ENCODE measurements at regions not wholly inside any gene's neighbourhood (a gene's known extent, or its start where the extent isn't known, plus 50 kb on each side); places are given as distances from the start of the nearest gene placed in this dataset.
"Not testable (repeated sequence)": the region's sequence is repeated elsewhere in the genome, so short reads cannot be mapped to it uniquely, and the experiment has no call there.

DNA sequence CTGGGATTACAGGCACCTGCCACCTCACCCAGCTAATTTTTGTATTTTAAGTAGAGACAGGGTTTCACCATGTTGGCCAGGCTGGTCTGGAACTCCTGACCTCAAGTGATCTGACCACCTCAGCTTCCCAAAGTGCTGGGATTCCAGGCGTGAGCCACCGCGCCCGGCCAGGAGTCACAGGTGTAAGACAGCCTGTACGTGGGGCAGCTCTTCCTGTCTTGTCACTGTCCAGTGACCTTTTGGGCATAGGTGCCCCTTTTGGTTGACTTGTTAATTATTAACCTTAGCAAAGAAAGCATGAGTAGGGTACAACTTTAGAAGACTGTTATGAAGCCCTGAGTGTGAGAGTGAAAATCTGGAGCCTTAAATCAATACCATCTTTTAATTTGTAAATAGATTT, 703.7 kb upstream of the SOX11 start:
- not testable (repeated sequence) for DNase-seq (ENCODE audit: low read depth)

DNA sequence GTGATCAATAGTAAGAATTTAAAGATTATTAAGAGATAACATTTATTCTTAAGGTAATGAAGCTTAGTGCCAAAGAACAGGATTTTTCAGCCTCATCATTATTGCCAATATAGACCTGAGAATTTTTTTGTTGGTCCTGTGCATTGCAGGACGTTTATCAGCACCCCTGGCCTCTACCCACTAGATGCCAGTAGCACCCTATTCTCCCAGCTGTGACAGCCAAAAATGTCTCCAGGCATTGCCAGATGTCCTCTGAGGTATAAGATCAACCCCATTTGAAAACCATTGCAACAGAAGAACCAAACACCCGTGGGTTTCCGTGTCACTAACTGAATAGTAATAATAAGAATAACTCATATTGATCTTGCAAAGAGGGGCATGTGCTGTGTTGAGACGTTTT, 700.0 kb upstream of the SOX11 start:
- no peak for DNase-seq (ENCODE audit: low read depth)

DNA sequence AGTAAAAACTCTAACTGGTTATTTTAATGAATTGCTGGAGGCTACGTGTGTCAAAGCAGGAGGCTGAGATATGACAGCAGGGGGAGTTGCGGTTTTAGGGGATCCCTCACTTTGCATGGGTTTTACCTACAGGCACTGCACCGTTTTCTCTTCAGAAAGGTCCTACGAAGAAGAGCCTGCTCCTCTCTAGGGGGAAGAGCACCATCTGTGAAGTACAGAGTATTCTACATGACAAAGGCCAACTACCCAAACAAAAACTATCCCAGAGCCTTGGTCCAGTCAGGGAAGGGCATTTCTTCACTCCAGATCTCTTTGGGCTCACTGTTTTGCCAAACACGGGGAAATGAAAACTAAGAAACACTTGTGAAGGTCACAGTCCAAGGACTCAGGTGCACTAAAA, 696.7 kb upstream of the SOX11 start:
- DNase-seq (ENCODE audit: low read depth), result no peak

DNA sequence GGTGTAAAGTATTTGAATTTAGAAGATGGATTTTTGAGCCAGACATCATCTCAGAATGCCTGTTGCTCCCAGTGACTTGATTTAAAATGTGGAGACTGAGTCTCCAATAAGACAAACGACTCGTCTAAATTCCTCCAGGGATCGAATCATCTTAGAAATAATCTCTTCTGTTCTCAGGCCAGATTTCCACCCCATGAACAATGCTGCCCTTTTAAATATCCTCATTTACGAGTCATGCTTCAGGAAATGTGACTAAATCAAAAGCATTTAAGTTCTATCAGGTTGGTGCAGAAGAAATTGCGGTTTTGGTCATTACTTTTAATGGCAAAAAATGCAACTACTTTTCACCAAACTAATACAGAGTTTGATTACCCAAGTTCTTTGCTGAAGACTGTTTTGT, 684.6 kb upstream of the SOX11 start:
- DNase-seq (ENCODE audit: low read depth), result no peak

DNA sequence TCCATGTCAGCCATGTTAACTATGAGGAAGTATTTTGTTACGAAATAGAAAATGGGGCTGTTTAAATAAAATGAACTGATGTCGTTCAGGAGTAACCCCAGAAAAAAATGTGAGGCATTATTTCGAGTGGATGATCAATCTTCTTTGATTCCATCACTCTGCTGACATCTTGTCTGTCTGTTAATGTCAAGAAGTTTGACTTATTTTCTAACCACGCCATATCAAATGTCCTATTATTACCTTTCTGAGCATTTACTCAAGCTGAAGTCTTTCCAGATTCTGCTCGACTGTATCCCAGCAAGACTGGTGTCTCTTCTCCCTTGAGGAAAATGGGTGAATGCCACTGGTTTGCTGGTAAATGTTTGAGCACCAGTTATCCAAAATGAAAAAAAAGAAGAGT, 672.9 kb upstream of the SOX11 start:
- no peak for DNase-seq (ENCODE audit: low read depth)

DNA sequence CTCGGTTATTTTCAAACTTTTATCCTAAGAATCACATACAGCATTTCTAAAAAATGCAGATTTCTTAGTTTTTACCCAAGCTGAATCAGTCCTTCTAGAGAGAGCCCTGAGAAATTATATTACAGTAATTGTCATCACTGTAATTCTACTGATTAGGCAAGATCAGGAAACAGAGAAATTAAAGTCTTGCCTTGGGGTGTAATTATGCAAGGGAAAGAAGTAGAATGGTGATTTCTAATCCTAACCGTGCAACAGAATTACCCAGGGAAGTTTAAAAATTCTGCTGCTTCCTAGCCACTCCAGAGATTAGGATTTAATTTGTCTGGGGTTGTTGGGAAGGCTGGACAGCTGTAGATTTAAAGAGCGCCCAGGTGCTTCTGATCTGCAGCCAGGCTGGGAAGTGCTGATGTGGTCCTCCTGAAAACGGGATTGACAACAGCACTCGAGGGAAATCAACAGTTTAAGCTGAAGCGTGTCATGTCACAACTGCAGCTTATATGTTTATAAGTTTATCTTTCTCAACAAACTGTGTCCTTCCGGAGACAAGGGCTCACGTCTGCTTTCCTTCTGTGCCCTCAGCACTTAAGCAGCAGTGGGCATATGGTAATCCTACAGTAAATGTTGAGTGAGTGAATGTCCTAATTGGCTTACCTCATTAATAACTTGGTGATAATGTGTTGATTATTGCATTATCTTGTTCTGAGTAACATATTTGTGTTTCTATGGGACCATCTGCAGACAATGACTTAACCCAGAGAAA, 671.9 kb upstream of the SOX11 start:
- DNase-seq (ENCODE audit: low read depth), result no peak

DNA sequence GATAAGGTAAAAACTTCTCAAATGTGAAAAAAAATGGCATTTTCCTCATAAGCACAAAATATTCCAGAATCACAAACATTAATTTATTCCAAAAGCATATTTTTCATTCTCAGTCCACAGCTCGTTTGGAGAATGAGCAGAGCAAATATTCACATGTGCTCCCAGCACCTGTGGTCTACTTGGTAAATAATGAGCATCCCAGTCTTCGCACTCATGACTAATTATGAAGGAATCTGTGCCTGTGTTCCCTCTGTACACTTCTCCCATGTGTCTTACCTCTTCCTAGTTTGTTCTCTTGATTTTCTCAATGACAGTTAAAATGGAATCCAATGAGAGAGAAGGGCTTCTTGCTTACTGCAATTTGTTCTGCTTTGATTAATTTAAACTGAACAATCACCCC, 671.0 kb upstream of the SOX11 start:
- DNase-seq (ENCODE audit: low read depth), result no peak

DNA sequence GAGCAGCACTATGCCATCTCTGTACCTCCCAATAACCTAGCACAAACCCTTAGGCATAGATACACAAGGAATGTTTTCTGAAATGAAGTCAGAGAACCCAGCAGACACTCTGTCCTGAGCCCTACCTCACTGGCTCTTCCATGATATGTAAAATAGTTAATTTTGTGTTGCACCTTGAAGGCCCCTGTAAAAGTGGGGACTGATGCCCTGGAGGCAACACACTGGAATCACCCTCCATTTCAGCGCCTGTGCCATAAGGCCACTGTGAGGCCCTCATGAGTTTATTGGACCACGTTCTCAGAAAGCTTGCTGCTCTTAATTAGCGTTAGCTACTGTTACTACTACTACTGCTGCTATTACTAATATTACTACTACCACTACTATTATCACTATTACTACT, 670.1 kb upstream of the SOX11 start:
- DNase-seq (ENCODE audit: low read depth), result no peak

DNA sequence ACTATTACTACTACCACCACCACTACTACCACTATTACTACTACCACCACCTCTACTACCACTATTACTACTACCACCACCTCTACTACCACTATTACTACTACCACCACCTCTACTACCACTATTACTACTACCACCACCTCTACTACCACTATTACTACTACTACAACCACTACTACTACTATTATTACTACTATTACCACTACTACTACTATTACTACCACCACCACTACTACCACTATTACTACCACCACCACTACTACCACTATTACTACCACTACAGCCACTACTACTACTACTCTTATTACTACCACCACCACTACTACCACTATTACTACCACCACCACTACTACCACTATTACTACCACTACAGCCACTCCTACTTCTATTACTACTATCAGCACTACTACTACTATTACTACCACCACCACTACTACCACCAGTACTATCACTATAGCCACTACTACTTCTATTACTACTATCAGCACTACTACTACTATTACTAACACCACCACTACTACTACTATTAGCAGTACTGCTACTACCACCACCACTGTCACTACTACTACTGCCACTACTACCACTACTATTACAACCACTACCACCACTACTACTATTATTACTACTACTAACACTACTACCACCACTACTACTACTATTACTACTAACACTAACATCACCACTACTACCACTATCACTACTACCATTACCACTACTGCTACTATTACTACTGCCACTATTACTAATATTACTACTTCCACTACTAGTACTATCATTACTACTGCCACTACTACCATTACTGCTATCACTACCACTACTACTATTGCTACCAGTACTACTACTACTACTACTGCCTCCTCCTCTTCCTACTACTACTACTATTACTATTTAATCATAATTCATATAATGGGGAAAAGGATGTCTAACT, 669.2 kb upstream of the SOX11 start:
- DNase-seq (ENCODE audit: low read depth), result not testable (repeated sequence)

DNA sequence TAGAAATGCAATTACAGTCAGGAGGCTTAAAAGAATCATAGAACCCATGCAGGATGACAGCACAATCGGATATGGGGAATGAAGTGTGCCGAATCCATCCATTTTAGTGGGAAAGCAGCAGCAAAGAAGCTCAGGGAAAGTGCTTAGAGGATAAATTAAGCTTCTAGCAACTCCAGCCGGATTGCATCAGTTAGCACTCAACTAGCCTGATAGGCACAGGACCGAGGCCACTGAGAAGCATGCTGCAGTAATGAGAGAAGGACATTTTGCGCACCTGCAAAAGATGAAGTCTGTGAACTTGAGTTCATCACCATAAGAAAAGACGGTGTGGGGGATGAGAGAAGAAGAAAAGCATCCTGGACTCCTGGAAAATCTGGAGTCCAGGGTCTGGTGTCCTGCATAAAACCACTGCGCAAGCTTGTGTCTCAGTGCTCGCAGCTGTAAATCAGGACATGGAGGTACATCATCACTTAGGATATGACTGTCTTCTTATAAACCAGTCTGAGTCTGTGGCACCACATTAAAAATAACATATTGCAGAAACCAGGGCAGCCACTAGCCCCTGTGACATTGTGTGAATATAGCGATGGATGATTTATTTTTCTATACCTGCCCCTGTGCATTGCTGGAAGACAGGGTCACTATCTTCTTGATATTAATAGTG, 665.5 kb upstream of the SOX11 start:
- no peak for DNase-seq (ENCODE audit: low read depth)

DNA sequence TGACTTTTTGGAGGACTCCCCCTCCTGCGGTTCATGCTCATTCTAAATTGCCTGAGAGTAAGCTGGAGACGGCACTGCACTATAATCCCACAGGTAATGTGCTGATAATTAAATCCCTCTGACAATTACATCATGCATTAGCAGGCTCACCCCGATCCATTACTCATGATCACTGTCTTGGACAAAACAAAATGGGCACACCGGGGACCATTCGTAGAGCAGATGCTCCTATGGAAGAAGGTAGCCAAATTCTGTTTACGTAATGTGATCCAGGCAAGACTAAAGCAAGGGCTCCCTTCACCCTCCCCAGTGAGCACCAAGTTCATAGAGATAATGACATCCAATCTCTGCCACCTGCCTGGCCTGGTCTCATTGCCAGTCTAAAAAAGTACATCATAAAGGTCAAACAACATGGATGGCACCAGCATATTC, 657.1 kb upstream of the SOX11 start:
- no peak for DNase-seq (ENCODE audit: low read depth)

DNA sequence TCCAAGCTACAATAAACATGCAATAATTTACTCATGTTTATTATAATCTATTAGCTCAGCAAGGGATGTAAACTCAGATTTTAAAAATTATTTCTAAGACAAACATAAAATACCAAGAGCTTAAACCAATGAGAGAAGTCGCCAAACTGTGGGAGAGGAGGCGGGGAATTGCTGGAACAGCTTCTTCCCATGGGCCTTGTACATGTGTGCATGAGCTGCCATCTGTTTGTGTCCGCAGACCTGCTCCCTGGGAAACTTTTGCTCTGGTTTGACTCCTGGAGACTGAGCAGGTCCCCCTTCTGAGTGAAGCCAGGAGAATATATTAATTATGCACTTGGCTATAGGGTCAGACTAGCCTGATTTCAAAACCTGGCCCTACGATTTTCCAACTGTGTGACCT, 655.9 kb upstream of the SOX11 start:
- no peak for DNase-seq (ENCODE audit: low read depth)

DNA sequence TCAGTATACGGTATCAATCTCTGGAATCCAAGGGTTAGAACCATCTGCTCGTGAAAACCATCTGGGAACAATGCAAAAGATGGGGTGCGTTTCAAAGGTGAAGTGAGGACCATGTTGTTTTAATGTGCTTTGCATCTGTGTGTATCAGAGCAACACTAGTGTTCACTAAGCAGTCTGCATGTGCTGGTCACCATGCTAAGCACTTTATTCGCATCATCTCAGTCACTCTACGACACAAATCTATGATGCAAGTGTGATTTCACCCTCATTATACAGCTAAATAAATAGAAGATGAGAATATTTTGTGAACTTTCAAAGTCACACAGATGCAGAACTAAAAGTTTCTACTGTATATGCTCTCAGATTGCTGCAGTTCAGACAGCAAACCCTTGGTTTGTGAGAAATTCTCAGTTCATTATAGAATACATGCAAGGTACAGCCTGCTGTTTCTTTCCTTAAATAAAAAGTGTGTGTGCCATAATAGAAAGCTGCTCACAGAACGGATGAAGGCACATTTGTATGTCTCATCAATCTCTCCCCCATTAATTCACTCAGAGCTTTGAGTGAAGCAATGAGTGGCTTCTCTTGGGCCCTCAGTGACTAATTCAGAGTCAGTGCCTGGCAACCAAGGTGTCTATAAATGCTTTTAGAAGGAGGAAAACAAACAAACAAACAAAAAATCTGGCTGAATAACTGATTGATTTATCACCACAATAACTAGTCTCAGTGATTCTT, 652.8 kb upstream of the SOX11 start:
- DNase-seq (ENCODE audit: low read depth), result no peak

DNA sequence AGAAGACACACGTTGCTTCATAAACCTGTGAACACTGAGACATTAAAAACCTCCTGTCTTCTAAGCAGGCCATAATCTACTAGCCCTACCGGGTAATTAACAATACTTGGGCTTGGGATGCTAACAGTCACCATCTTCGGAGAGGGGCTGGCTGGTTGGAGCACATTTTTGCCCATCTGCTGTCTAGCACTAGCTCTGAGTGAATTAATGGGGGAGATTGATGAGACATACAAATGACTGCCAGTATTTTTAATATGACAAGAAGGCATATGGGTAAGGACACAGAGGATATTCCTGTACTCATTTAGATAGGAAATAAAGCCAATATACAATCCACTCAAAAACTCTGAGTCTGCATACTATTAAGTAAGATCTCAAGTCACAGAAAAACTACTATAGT, 651.6 kb upstream of the SOX11 start:
- DNase-seq (ENCODE audit: low read depth), result no peak

DNA sequence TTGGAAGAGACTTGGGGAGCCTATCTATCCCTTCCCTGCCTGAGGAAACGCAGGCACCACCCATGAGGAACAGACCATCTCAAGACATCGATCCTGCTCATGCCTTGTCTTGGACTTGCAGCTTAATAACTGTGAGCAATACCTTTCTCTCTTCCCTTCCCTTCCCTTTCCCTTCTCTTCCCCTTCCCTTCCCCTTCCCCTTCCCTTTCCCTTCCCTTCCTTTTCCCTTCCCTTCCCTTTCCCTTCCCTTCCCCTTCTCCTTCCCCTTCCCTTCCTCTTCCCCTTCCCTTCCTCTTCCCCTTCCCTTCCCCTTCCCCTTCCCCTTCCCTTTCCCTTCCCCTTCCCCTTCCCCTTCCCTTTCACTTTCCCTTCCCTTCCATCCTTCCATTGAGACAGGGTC, 650.7 kb upstream of the SOX11 start:
- DNase-seq (ENCODE audit: low read depth), result no peak

DNA sequence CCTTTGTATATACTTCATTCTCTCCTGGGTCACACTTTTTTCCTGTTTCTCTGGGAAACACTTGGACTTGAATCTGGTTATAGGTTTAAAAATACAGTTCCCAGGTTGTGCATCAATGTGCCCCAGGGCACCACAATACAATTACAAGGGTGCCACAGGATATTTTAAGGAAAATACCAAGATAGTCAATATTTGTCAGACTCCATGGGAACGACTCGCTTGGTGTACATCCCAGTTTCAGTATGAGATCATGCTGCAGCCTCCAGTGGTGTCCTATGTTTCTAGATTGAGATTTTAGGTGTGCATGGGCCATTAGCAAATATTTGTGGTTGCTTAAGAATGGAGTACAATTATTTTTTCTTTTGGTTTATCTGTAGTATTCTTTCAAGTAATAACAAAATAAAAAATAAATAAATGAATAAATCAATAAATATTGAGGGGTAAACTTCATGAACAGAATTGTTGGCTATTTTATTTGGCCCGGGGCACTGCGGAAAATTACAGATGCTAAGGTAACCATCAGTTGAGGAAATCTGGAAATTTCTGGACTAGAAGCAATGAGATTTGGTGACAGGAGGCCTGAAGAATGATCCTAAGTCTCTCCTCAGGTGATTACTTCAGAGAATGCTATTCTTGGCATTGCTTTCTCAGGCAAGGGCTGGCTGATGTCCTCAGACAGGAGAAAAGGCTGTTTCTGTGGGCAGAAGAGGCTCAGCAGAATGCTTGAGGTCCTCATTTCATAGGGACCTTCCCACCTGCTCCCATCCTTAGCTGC, 649.3 kb upstream of the SOX11 start:
- DNase-seq (ENCODE audit: low read depth), result no peak

DNA sequence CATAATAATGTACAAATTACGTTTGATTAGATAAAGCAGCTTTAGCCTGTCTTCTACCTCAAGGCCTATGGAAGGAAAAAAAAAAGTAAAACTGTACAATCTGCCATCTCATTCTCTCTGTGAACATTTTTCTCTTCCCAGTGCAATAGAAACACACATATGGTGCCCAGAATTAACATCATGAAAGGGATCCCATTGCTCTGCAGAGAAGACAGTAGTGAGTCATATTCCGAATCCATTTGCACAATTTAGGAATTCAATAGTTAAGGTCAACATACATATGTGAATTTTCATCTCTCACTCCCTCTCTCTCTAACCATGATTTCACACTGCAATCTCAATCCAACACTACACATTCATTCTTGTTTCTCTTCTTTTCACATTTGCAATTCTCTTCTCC, 640.9 kb upstream of the SOX11 start:
- DNase-seq (ENCODE audit: low read depth), result no peak

DNA sequence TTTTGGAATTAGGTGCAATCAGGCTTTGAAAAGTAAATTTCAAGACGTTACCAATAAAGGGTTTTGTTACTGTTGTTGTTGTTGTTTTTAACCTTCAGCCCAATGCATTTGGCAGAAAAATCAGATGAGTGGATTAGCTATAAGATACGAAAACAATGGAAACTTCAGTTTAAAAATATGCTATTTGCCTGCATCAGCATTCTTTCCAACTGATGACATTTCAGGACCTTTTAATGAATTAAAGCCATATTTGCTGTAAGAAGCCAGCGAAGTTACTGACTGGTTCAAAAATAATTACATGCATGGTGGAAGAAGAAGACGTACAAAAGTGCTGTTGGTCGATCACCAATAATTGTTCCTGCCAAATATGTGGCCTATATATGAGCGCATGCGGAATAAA, 639.3 kb upstream of the SOX11 start:
- DNase-seq (ENCODE audit: low read depth), result no peak

DNA sequence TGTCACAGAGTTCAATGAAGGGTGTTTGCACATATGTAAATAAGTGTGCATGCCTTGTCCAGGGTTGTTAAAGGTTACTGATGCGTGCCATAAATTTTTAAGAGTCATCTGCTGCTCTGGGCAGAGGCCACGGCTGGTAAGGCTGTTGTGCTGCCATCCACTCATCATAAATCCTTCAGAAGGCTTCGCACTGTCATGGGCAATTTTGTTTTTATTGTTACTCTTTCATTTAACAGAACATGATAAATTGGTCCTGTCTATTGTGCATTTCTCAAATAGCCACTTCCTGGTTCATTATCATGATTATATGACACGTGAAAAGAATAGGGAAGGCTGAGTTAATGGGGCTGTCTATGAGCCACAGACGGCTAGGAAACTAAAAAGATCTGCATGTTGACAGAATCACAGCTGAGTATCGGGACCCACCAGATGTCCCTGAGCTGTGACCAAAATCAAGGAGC, 634.3 kb upstream of the SOX11 start:
- DNase-seq (ENCODE audit: low read depth), result no peak

DNA sequence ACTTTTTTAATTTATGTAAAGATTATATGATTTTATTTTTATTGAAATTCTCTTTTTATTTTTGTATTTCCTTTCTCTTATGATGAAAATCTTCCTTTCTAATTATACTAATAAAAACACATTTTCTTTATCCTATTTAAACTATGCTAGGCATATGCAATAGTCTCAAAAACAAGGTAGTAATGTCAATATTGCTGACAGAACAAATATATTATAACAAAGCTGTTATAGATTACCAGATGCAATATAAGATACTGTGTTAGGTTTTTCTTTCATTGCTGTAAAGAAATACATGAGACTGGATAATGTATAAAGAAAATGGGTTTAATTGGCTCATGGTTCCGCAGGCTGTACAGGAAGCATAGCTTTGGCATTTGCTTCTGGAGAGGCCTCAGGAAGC, 631.2 kb upstream of the SOX11 start:
- DNase-seq (ENCODE audit: low read depth), result no peak

DNA sequence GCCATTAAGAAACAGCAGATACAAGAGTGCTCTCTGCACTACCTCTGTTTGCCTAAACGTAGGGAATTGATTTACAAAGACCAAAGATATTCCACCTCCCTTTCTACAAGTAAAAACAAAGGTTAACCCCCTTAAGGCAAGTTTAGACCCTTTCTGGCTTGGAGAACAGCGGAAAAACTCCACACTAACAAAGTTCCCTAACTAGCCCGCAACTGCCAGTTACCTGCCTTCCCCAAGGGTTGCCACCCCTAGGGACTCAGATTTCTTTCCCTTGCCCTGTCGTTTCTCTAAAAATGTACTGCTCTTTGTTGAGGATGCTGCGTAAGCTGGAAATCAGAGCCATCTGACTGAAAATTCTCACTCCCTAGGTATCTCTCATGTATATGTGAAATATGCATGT, 627.5 kb upstream of the SOX11 start:
- DNase-seq (ENCODE audit: low read depth), result no peak
